AG08396 (cell line): ENCODE measurements at regions not wholly inside any gene's neighbourhood (a gene's known extent, or its start where the extent isn't known, plus 50 kb on each side); places are given as distances from the start of the nearest gene placed in this dataset.

ENCODE experiments used
- DNase-seq: peaks from one replicate; pipeline ENCODE4 v3.0.0; 2012; ENCODE audit warnings: low spot score, mixed read lengths

- peak; percentile 61 for DNase-seq
These were observed 181.0 kb upstream of the GPR12 start for GRCh38 chr13:26941345-26942174.

- DNase-seq: no peak
These were observed 173.5 kb upstream of the GPR12 start for GRCh38 chr13:26934096-26934495.

- DNase-seq: no peak
These were observed 171.9 kb upstream of the GPR12 start for GRCh38 chr13:26932465-26932864.

GRCh38 chr13:26929971-26930730, 169.6 kb upstream of the GPR12 start:
- peak; percentile 81 for DNase-seq

GRCh38 chr13:26927511-26927910, 166.9 kb upstream of the GPR12 start:
- no peak for DNase-seq

GRCh38 chr13:26926371-26926770, 165.8 kb upstream of the GPR12 start:
- DNase-seq: no peak

- no peak for DNase-seq
These were observed 163.4 kb upstream of the GPR12 start for GRCh38 chr13:26923824-26924605.

- DNase-seq: no peak
These were observed 161.3 kb upstream of the GPR12 start for GRCh38 chr13:26921918-26922317.

- no peak for DNase-seq
These were observed 160.2 kb upstream of the GPR12 start for GRCh38 chr13:26920614-26921355.

GRCh38 chr13:26919732-26920131, 159.1 kb upstream of the GPR12 start:
- DNase-seq: no peak

GRCh38 chr13:26919311-26919710, 158.7 kb upstream of the GPR12 start:
- DNase-seq: no peak

- no peak for DNase-seq
These were observed 154.0 kb upstream of the GPR12 start for GRCh38 chr13:26914624-26915023.

GRCh38 chr13:26914148-26914547, 153.6 kb upstream of the GPR12 start:
- no peak for DNase-seq

- DNase-seq: no peak
These were observed 150.3 kb upstream of the GPR12 start for GRCh38 chr13:26910754-26911465.

- DNase-seq: no peak
These were observed 148.9 kb upstream of the GPR12 start for GRCh38 chr13:26909477-26909876.

GRCh38 chr13:26908126-26908525, 147.5 kb upstream of the GPR12 start:
- no peak for DNase-seq

- DNase-seq: no peak
These were observed 138.6 kb upstream of the GPR12 start for GRCh38 chr13:26899202-26899601.

- DNase-seq: no peak
These were observed 137.3 kb upstream of the GPR12 start for GRCh38 chr13:26897706-26898550.

GRCh38 chr13:26896986-26897668, 136.5 kb upstream of the GPR12 start:
- DNase-seq: no peak
